A673 (cell line): ENCODE measurements at regions not wholly inside any gene's neighbourhood (a gene's known extent, or its start where the extent isn't known, plus 50 kb on each side); places are given as distances from the start of the nearest gene placed in this dataset.

Experiments
- BruUV-seq: library from RNA; stranded (reverse); fragments of 400-500 nt; replicated peaks from 2 replicates; lab custom pipeline; 2021; lab: Mats Ljungman, UMichigan
- CTCF ChIA-PET: fragments of 300-600 bp; sonication (Branson Sonifier 250); formaldehyde crosslinking; loops from one replicate; lab custom pipeline; 2022; ENCODE audit warnings: antibody characterized with exemption; lab: Charles Lee
- POLR2A ChIA-PET: fragments of 300-600 bp; sonication (Branson Sonifier 250); formaldehyde crosslinking; loops from one replicate; lab custom pipeline; 2022; ENCODE audit warnings: antibody characterized with exemption; ENCODE audit not compliant: low non-redundant PET; lab: Charles Lee
- DNase-seq: peaks from one replicate; pipeline ENCODE4 v3.0.0-alpha.2; 2015; ENCODE audit warnings: low spot score
- H3K27ac ChIP-seq: fragments of 200-600 bp; sonication (generic); 2 replicates; pipeline ENCODE4 v1.5.1; 2016; ENCODE audit warnings: mixed run types, low read depth, mild to moderate bottlenecking, mixed read lengths, antibody characterized with exemption, low read length; ENCODE audit not compliant: poor library complexity, severe bottlenecking
- H3K27me3 ChIP-seq: fragments of 200-600 bp; sonication (generic); replicated peaks from 2 replicates; pipeline ENCODE4 v1.6.1; 2017; ENCODE audit warnings: mixed run types, low read depth, mild to moderate bottlenecking, mixed read lengths, antibody characterized with exemption, low read length; ENCODE audit not compliant: insufficient read depth, poor library complexity
- H3K36me3 ChIP-seq: fragments of 200-600 bp; sonication (generic); 2 replicates; pipeline ENCODE4 v1.6.1; 2016; ENCODE audit warnings: mixed run types, mild to moderate bottlenecking, mixed read lengths, antibody characterized with exemption, low read length; ENCODE audit not compliant: insufficient read depth, poor library complexity, severe bottlenecking
- H3K4me1 ChIP-seq: fragments of 200-600 bp; sonication (generic); 2 replicates; pipeline ENCODE4 v1.6.1; 2017; ENCODE audit warnings: mixed run types, mild to moderate bottlenecking, mixed read lengths, antibody characterized with exemption, low read length; ENCODE audit not compliant: insufficient read depth, poor library complexity, severe bottlenecking
- H3K4me3 ChIP-seq: fragments of 200-600 bp; sonication (generic); 2 replicates; pipeline ENCODE4 v1.5.1; 2016; ENCODE audit warnings: low read depth, mixed run types, mild to moderate bottlenecking, mixed read lengths, low read length; ENCODE audit not compliant: poor library complexity, severe bottlenecking
- H3K9me3 ChIP-seq: fragments of 200-600 bp; sonication (generic); 2 replicates; pipeline ENCODE4 v1.6.1; 2016; ENCODE audit warnings: mixed run types, low read depth, mild to moderate bottlenecking, mixed read lengths, antibody characterized with exemption, low read length; ENCODE audit not compliant: poor library complexity, severe bottlenecking
- CTCF ChIP-seq: fragments of 300-800, 200-600 bp; sonication (generic); conservative IDR thresholded peaks from 2 replicates; pipeline ENCODE4 v1.5.1; 2017; ENCODE audit warnings: low read depth, mild to moderate bottlenecking, antibody characterized with exemption, low read length, moderate library complexity, mixed read lengths
- EZH2 ChIP-seq: fragments of 200-600 bp; sonication (generic); IDR thresholded peaks from 2 replicates; pipeline ENCODE4 v1.6.1; 2017; ENCODE audit warnings: borderline replicate concordance, low read depth, mild to moderate bottlenecking, mixed read lengths, antibody characterized with exemption, low read length; ENCODE audit not compliant: poor library complexity, severe bottlenecking
- intact Hi-C: fragments of 100-400 bp; cut with micrococcal nuclease; formaldehyde crosslinking; loops from one replicate; pipeline ENCODE4 v1.10.0; 2022; ENCODE audit not compliant: unreplicated experiment

GRCh38 chr1:38615680-38616079, 243.9 kb downstream of the RRAGC start:
- CTCF ChIA-PET: no interaction called here
- no peak for DNase-seq
- Histone ChIP-seq H3K4me1 (peaks cover 7% of the 10 kb centered on the region), H3K27ac (no peak overlapping the region), H3K4me3 (no peak overlapping the region), H3K27me3 (no peaks in the 10 kb centered on the region), H3K36me3 (no peaks in the 10 kb centered on the region), H3K9me3 (no peaks in the 10 kb centered on the region)
- intact Hi-C loops: no loop called here
- BruUV-seq: no TSS peak
- TF ChIP-seq CTCF (peak; percentile 30), EZH2 (no peak)
- POLR2A ChIA-PET: no interaction called here

GRCh38 chr1:38614861-38615260, 244.7 kb downstream of the RRAGC start:
- CTCF ChIA-PET: no interaction called here
- Histone ChIP-seq H3K4me1 (peaks cover 7% of the 10 kb centered on the region), H3K36me3 (no peaks in the 10 kb centered on the region), H3K27me3 (no peaks in the 10 kb centered on the region), H3K9me3 (no peaks in the 10 kb centered on the region), H3K27ac (no peak overlapping the region), H3K4me3 (no peak overlapping the region)
- no TSS peak for BruUV-seq
- intact Hi-C loops: no loop called here
- TF ChIP-seq CTCF: no peak
- TF ChIP-seq EZH2: no peak
- POLR2A ChIA-PET: no interaction called here
- DNase-seq: no peak

GRCh38 chr1:38613996-38614395, 245.6 kb downstream of the RRAGC start:
- H3K9me3 ChIP-seq: no peaks in the 10 kb centered on the region
- H3K36me3 ChIP-seq: no peaks in the 10 kb centered on the region
- intact Hi-C loops: no loop called here
- no peaks in the 10 kb centered on the region for H3K27me3 ChIP-seq
- no peak overlapping the region for H3K27ac ChIP-seq
- ChIA-PET CTCF (no interaction called here), POLR2A (no interaction called here)
- no peak overlapping the region for H3K4me3 ChIP-seq
- BruUV-seq: no TSS peak
- TF ChIP-seq CTCF: no peak
- no peak for TF ChIP-seq EZH2
- H3K4me1 ChIP-seq: peaks cover 7% of the 10 kb centered on the region
- no peak for DNase-seq
